NCI-H748 (cell line): ENCODE measurements at regions not wholly inside any gene's neighbourhood (a gene's known extent, or its start where the extent isn't known, plus 50 kb on each side); places are given as distances from the start of the nearest gene placed in this dataset.
"Not testable (repeated sequence)": the region's sequence is repeated elsewhere in the genome, so short reads cannot be mapped to it uniquely, and the experiment has no call there.

Experiments
- DNase-seq: peaks from one replicate; lab custom pipeline; 2025; ENCODE audit not compliant: unreplicated experiment; lab: John Stamatoyannopoulos, UW

DNA sequence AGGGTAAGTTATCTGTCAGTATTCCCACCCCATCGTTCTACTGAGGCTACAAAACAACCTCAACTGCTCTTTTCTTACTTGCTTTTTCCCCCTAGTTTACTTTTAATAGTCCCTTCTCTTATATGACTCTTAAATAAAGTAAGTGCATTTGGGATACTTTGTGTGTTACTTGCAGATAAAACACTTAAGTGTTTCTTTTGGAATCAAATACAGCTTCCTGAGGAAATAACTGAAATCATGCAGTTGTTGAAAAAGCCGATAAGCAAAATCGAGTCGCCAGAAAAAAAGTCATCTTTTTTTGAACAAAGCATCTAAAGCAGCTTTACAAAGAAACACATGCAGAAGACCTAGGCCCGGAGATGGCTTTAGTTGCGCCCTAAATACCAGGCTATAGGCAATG lies 53.5 kb upstream of the EPB41L4A start:
- DNase-seq, result no peak

DNA sequence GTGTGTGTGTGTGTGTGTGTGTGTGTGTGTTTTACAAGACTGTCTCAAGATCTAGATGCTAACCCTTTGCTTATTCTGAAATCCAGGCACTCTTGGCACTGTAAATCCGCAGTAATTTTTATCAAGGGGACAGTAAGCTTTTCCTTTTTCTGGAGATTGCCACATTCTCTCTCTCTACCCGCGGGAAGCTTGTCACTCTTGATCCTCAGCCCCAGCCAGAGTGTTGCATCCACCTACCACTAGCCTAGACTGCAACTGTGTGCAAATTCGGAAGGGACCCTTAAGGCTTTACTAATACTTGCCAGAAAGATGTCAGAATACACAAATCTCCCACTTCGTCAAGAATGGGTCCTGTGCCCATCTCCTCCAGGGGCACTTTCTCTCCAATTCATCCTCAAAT lies 54.9 kb upstream of the EPB41L4A start:
- DNase-seq, result no peak

DNA sequence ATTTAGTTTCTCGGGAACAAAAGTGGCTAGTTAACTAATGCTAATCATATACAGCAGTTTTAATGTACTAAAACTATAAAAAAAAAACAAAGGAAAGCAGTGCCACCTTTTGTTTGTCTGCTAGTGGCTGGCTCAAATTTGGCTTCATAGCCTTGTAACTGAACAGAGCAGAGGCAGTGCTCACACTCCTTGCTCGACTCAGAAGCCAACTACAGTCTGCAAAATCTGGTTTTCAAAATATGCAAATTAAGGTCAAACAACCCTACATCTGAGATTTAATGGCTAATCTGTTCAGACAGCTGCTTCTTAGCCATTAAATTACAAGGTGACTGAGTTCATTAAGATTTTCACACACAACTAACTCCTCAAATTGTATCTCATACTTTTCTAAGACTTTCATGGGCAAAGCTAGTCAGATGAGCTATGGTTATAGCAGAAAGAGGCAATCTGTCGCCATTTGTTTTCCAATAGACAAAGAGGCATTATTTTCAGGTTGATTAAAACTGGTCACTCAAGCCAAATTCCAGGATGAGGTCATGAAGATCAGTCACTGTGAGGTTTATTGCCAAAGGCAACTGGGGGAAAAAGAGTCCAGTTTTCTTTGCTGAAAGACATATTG lies 56.8 kb upstream of the EPB41L4A start:
- no peak for DNase-seq

DNA sequence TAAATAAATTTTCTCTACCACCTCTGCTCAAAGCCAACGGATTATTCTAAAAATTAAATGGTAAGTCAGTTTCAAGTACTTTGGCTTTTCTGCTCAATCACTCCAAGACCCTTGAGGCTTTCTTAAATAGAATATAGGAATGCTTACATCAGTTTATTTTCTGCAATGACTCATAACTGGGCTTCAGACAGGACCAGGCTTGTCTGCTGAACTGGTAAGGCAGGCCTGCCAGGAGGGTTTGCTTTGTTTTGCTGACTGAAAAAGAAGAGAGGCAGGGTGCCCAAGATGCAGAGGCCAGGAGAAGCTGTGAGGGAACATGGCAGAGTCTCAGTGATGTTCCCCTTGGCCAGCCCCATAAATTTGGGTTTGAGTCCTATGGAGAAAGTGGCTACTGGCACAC lies 60.3 kb upstream of the EPB41L4A start:
- no peak for DNase-seq

DNA sequence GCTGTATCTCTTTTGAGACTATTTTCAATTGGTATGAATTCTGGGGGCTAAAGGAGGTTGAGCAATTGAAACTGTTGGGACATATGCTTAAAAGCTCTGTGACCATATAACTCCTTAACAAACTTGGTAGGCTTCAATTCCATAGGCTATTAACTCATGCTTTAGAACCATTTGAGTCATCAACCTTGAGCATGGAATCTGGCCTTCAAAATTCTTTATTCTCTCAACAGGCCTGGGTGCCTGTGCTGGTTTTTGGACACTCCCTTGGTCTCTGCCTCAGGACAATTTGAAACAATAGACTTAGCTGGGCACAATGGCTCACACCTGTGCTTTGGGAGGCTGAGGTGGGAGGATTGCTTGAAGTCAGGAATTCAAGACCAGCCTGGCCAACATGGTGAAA lies 61.4 kb upstream of the EPB41L4A start:
- no peak for DNase-seq

DNA sequence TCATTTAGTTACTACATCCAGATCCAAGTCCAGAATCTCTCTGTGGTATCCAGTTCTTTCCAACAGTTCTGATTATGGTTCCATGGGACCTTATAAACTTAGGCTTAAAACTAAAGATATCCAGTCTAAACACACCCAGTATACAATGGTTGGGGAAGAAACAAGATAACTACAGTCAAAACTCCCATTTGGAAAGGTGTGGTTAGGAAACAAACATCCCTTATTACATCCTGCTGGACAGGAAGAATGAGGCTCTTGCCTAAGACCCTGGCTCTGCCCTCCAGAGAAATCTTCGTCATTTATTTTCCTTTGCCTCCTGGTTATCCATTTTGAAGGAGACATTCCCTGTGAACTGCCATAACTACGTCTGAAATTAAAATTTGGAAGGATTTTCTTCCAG lies 64.6 kb upstream of the EPB41L4A start:
- DNase-seq, result no peak

DNA sequence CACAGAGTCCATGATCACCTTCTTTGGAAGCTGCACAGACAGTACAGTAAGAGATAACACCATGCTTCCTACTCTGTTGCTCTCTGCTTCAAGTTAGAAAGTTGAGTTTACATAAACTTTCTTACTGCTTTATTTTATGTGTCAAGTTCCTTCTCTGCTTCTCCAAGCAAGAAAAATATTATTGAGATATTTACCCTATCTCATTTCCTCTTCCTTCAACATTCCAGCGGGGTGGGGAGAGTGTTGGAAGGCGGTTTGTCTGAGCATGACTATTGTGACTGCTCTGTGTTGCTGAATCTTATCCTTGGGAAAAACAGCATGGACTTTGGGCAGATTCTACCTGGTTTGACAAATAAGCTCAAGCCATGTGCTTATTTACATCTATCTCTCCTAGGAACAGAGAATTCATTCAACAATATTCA lies 66.9 kb upstream of the EPB41L4A start:
- no peak for DNase-seq

DNA sequence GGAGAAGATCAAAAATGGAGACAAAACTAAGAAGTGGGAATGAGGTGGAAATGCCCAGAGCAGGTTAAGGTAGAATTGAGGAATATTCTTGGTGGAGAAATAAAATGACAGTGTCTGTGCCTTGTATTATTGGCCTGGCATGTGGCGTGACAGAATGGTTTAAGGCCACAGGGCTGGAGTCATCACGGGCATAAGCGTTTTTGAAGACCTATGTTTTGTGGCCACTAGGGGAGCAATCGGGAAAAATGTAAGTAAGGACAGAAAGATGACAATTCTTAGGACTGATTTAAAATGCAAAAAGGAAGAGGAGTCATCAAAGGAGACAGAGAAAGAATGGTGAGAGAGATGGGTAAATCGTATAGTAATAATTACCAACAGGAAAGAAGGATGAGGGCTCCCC lies 72.2 kb upstream of the EPB41L4A start:
- no peak for DNase-seq

DNA sequence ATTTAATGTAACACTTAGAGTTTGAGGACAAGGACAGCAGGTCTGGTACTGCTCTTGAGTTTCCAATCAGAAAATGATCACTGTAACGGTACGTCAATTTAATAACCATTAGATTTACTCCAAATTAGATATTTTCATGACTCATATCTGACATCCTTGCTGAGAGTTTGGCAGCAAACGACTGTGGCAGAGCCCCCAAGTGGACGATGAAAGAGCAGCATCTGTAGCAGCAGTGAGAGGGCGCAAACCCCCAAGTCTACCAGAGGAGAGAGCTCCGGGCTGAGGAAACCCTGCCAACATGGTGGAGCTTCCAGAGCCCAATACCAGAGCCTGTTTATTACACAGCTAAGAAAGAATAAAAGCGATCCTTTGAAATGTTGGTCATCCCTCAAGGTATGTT lies 73.2 kb upstream of the EPB41L4A start:
- DNase-seq, result peak; percentile 50

DNA sequence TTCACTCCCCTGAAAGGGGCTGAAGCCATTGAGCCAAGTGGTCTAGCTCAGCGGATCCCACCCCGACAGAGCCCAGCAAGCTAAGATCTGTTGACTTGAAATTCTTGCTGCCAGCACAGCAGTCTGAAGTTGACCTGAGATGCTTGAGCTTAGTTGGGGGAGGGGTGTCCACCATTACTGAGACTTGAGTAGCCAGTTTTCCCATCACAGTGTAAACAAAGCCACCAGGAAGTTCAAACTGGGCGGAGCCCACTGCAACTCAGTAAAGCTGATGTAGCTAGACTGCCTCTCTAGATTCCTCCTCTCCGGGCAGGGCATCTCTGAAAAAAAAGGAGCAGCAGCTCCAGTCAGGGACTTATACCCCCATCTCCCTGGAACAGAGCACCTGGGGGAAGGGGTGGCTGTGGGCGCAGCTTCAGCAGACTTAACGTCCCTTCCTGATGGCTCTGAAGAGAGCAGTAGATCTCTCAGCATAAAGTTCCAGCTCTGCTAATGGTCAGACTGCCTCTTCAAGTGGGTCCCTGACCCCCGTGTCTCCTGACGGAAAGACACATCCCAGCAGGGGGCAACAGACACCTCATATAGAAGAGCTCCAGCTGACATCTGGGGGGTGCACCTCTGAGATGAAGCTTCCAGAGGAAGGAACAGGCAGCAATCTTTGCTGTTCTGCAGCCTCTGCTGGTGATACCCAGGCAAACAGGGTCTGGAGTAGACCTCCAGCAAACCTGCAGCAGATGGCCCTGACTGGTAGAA lies 84.8 kb upstream of the EPB41L4A start:
- DNase-seq, result not testable (repeated sequence)

DNA sequence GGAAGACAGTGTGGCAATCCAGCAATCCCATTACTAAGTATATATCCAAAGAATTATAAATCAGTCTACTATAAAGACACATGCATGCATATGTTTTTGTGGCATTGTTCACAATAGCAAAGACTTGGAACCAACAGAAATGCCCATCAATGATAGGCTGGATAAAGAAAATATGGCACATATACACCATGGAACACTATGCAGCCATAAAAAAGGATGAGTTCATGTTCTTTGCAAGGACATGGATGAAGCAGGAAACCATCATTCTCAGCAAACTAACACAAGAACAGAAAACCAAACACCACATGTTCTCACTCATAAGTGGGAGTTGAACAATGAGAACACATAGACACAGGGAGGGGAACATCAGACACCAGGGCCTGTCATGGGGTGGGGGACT lies 90.0 kb upstream of the EPB41L4A start:
- not testable (repeated sequence) for DNase-seq

DNA sequence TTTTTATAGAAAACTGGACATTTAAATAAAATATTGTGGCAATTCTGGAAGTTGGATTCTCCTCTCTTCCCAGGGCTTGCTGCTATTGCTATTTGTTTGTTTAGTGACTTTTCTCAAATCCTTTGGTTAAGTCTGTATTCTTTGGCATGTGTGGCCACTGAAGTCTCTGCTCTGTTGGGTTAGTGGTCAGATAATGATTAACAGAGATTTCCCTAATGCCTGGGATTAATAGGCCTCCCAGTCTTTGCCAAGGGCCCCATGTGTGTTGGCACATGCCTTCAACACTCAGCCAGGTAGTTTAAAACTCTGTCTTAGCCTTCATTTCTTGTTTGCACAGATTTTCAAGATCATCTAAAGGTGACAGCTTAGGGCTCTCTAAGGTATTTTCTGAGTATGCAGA lies 92.8 kb upstream of the EPB41L4A start:
- no peak for DNase-seq

DNA sequence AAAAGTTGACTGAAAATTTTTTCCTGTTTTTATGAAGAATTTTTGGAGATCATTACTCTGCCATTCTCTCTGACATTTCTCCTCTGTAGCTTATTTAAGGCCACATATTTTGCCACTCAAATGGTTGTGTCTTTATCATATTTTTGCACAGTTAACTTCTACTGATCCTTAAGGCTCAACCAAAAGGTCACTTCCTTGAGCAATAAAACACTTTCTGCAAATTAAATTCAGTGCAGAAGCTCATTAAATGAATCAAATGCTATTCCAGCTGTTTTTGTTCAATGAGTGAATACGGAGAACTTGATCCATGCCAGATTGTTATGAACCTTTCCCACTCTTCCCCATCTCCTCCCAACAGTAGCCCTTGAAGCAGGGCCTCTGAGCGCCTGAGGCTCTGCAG lies 93.8 kb upstream of the EPB41L4A start:
- no peak for DNase-seq

DNA sequence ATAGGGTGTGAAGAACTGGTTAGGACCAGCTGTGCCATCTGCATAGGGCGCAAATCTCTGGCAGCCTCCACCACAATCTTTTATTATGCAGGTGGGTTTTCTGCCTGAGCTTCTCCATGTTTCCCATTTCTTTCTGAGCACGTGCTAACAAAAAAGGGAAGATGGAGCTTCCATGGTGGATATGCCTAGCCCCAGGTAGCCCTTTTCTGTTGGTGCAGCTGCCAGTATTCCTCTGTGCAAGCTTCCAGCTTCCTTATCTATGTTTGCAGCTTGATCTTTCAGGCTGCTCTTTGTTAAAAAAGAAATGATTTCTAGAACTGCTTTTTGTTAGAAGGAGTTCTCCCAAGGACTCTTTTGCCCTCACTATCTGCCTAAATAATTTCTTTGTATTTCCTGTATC lies 95.0 kb upstream of the EPB41L4A start:
- no peak for DNase-seq

DNA sequence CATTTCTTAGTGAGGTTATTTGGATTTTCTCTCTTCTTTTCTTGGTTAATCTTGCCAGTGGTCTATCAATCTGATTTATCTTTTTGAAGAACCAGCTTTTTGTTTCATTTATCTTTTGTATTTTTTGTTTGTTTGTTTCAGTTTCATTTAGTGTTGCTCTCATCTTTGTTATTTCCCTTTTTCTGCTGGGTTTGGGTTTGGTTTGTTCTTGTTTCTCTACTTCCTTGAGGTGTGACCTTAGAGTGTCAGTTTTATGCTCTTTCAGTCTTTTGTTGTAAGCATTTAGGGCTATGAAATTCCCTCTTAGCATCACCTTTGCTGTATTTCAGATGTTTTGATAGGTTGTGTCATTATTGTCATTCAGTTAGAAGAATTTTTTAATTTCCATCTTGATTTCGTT lies 101.4 kb upstream of the EPB41L4A start:
- not testable (repeated sequence) for DNase-seq

DNA sequence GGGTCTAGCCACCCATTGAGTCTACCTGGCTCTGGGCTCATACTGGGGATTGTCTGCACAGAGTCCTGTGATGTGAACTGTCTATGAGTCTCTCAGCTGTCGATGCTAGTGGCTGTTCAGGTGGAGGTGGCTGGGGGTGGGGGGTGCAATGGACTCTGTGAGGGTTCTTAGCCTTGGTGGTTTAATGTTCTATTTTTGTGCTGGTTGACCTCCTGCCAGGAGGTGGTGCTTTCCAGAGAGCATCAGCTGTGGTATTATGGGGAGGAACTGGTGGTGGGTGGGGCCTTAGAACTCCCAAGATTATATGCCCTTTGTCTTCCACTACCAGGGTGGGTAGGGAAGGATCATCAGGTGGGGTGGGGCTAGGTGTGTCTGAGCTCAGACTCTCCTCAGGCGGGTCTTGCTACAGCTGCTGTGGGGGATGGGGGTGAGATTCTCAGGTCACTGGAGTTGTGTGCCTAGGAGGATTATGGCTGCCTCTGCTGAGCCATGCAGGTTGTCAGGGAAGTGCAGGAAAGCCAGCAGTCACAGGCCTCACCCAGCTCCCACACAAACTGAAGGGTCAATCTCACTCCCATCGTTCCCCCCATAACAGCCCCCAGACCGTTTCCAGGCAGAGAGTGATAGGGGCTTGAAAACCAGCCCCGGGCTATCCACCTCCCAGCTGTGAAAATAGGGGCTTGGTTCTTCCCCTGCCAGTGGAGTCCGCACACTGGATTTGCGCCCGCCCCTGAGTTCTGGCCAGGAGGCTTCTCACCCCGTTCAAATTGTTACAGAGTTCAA lies 104.0 kb upstream of the EPB41L4A start:
- DNase-seq, result not testable (repeated sequence)

DNA sequence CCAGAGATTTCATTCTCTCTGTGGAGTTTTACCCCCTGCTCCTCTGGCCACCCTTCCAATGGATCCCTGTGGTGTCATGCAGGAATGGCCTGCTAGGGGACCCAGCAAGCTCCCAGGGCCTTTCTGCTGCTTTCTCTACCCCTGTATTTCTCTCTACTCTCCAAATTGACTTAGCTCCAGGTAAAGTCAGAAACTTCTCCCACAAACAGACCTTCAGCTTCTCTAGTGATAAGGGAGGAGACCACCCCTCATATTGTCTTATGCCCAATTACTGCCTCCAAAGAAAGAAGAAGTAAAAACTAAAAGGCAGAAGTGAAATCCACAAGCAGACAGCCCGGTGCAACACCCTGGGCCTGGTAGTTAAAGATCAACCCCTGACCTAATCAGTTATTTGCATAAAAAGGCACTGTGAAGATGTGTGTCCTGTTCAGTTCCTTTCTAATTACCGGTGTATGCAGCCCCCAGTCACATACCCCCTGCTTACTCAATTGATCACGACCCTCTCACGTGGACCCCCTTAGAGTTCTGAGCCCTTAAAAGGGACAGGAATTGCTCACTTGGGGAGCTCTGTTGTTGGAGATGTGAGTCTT lies 104.7 kb upstream of the EPB41L4A start:
- not testable (repeated sequence) for DNase-seq

DNA sequence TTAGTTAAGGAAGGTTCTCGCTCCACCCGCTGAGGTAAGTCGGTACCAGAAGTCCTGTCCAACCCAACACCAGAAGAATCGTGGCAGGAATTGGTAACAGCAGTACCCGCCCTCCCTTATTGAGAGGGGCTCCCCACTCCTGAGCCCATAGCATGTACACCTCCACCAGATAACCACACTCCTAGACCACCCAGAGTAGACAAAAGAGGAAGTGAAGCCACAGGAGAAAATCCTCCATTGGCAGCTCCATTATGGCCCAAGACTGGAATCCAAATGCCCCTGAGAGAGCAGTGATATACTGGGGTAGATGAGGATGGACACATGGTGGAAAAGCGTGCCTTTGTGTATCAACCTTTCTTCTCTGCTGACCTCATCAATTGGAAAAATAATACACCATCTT lies 106.1 kb upstream of the EPB41L4A start:
- no peak for DNase-seq

DNA sequence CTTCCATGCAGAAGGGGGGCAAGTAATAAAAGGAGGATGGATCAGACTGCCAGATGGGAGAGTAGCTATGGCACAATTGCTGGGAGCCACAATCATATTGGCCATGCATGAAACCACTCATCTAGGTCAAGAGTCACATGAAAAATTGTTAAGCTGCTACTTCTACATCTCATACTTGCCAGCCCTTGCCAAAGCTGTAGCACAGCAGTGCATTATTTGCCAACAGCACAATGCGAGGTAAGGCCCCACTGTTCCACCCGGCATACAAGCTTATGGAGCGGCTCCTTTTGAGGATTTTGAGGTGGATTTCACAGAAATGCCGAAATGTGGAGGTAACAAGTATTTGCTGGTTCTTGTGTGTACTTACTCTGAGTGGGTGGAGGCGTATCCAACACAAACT lies 109.9 kb upstream of the EPB41L4A start:
- no peak for DNase-seq

DNA sequence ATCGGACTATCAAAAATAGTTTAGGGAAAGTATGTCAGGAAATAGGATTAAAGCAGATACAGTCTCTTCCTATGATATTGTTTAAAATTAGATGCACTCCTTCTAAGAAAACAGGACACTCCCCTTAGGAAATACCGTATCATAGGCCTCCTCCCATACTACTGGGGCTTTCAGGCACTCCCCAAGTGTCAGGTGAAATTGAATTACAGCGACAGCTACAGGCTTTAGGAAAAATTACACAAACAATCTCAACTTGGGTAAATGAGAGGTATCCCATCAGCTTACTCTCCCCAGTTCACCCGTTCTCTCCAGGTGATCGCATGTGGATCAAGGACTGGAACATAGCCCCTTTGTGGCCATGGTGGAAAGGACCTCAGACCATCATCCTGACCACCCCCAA lies 110.4 kb upstream of the EPB41L4A start:
- peak; percentile 11 for DNase-seq

DNA sequence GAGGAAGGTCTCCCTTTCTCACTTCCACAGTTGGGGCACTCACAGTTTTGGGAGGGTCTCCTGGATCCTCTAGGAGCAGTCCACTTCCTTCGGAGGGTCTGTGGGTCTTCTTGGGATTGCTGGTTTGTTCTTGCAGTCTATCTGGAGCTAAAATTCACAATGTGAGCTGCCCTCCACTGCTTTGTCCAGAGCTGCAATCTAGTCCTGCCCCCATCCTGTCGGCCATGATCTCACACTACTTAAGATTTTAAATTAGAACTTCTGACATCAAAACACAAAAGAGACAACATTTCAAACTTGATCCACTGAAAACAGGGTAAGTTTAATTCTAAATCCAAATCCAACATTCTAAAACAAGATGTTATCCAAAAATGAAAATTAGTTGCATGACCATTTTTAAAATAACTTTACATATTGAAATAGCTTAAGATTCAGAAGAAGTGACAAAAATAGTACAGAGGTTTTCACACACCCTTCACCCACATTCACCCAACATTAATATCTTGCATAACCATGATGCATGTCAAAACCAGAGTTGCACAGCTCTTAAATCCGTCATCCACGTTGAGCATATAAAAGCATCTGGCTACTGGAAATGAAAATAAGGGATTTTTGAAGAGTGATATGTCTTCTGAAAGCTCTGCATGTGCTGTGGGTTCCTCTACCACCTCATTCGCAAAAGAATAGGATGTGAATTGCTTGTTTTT lies 113.7 kb upstream of the EPB41L4A start:
- DNase-seq, result no peak
